Peyer's patch (tissue), 4 donors: ENCODE measurements at regions not wholly inside any gene's neighbourhood (a gene's known extent, or its start where the extent isn't known, plus 50 kb on each side); places are given as distances from the start of the nearest gene placed in this dataset.
"Not testable (repeated sequence)": the region's sequence is repeated elsewhere in the genome, so short reads cannot be mapped to it uniquely, and the experiment has no call there.

Source experiments
- DNase-seq, 3 donors: peaks; one replicate each; pipeline ENCODE4 v3.0.0-alpha.2; 2017 to 2019
- H3K27ac ChIP-seq, 4 donors: fragments of 200-600 bp; sonication (generic); one replicate each; pipeline ENCODE4 v1.5.1; 2016 to 2019
- H3K27me3 ChIP-seq, 2 donors: fragments of 200-600 bp; sonication (generic); one replicate each; pipeline ENCODE4 v1.5.1; 2019
- H3K36me3 ChIP-seq, 3 donors: fragments of 200-600 bp; sonication (generic); one replicate each; pipeline ENCODE4 v1.5.1; 2016 to 2019
- H3K4me1 ChIP-seq, 4 donors: fragments of 200-600 bp; sonication (generic); one replicate each; pipeline ENCODE4 v1.5.1; 2016 to 2019
- H3K4me3 ChIP-seq, 4 donors: fragments of 200-600 bp; sonication (generic); 1 replicate in 3 of 4; 2 replicates in 1 of 4; pipeline ENCODE4 v1.5.1; 2016 to 2019; ENCODE audit warnings: mild to moderate bottlenecking in 1 of 4
- H3K9me3 ChIP-seq, 4 donors: fragments of 200-600 bp; sonication (generic); one replicate each; pipeline ENCODE4 v1.5.1; 2016 to 2019; ENCODE audit warnings: mild to moderate bottlenecking in 1 of 4
- CTCF ChIP-seq, 6 experiments: fragments of 450-650 bp in 4 of 6; fragments of 200-600 bp in 2 of 6; sonication (generic) in 1 of 6; IDR thresholded peaks; one replicate each; pipeline ENCODE4 v1.5.1; 2017 to 2019; ENCODE audit warnings: antibody characterized with exemption in 6 of 6, mild to moderate bottlenecking in 3 of 6, moderate library complexity in 1 of 6
- POLR2A ChIP-seq, 2 donors: fragments of 450-650 bp; IDR thresholded peaks; one replicate each; pipeline ENCODE4 v1.5.1; 2017; ENCODE audit warnings: antibody characterized with exemption in 2 of 2, mild to moderate bottlenecking in 2 of 2, moderate library complexity in 2 of 2

DNA sequence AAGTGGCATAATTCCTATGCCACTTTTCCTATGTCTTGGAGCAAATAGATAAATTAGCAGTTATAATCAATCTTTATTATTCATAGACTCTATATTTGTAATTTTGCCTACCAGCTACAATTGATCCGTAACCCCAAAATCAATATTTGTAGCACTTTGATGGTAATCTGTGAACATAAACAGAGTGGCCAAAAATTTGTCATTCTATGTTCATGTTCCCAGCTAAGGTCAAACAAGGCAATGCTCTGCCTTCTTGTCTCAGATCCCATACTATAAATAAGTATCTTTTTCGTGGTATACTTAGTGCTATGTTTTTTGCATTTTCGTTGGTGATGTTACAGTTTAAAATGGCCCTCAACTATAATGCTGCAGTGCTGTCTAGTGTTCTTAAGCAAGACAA lies 228.5 kb downstream of the FZD1 start:
- TF ChIP-seq POLR2A (IDR thresholded peaks at IDR 0.05) (no peak), CTCF (IDR thresholded peaks at IDR 0.05) (no peak)
- Histone ChIP-seq H3K36me3 (no peaks in the 10 kb centered on the region), H3K4me1 (no peaks in the 10 kb centered on the region), H3K9me3 (peaks cover 0 to 4% (median 0%) of the 10 kb centered on the region in 4 donors), H3K4me3 (no peak overlapping the region), H3K27me3 (no peaks in the 10 kb centered on the region), H3K27ac (no peak overlapping the region)
- no peak for DNase-seq

- Histone ChIP-seq H3K4me3 (no peak overlapping the region), H3K27me3 (no peaks in the 10 kb centered on the region), H3K36me3 (no peaks in the 10 kb centered on the region), H3K27ac (no peak overlapping the region), H3K9me3 (peaks cover 0 to 8% (median 0%) of the 10 kb centered on the region in 4 donors), H3K4me1 (no peaks in the 10 kb centered on the region)
- no peak for DNase-seq
- TF ChIP-seq POLR2A (IDR thresholded peaks at IDR 0.05): no peak
- no peak for TF ChIP-seq CTCF (IDR thresholded peaks at IDR 0.05)
Observed at GRCh38 chr7:91494450-91494849, 230.2 kb downstream of the FZD1 start.

- no peaks in the 10 kb centered on the region for H3K4me1 ChIP-seq
- H3K27me3 ChIP-seq: no peaks in the 10 kb centered on the region
- no peak for TF ChIP-seq POLR2A (IDR thresholded peaks at IDR 0.05)
- no peak for TF ChIP-seq CTCF (IDR thresholded peaks at IDR 0.05)
- peaks cover 0 to 8% (median 0%) of the 10 kb centered on the region in 4 donors for H3K9me3 ChIP-seq
- H3K4me3 ChIP-seq: no peak overlapping the region
- H3K27ac ChIP-seq: no peak overlapping the region
- H3K36me3 ChIP-seq: no peaks in the 10 kb centered on the region
- DNase-seq: no peak
Observed at GRCh38 chr7:91496251-91496820, 232.1 kb downstream of the FZD1 start.

DNA sequence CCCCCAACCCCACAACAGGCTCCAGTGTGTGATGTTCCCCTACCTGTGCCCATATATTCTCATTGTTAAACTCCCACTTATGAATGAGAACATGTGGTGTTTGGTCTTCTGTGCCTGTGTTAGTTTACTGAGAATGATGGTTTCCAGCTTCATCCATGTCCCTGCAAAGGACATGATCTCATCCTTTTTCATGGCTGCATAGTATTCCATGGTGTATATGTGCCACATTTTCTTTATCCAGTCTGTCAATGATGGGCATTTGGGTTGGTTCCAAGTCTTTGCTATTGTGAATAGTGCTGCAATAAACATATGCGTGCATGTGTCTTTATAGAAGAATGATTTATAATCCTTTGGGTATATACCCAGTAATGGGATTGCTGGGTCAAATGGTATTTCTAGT lies 233.0 kb downstream of the FZD1 start:
- not testable (repeated sequence) for H3K9me3 ChIP-seq, H3K27me3 ChIP-seq, H3K4me1 ChIP-seq, H3K27ac ChIP-seq, H3K4me3 ChIP-seq, DNase-seq, H3K36me3 ChIP-seq

- Histone ChIP-seq H3K4me1 (no peaks in the 10 kb centered on the region), H3K36me3 (no peaks in the 10 kb centered on the region), H3K27ac (no peak overlapping the region), H3K27me3 (no peaks in the 10 kb centered on the region), H3K9me3 (peaks cover 0 to under 1% (median 0%) of the 10 kb centered on the region in 4 donors), H3K4me3 (no peak overlapping the region)
- no peak for DNase-seq
- TF ChIP-seq CTCF (IDR thresholded peaks at IDR 0.05): no peak
- no peak for TF ChIP-seq POLR2A (IDR thresholded peaks at IDR 0.05)
Observed at GRCh38 chr7:91503934-91504555, 239.8 kb downstream of the FZD1 start.

DNA sequence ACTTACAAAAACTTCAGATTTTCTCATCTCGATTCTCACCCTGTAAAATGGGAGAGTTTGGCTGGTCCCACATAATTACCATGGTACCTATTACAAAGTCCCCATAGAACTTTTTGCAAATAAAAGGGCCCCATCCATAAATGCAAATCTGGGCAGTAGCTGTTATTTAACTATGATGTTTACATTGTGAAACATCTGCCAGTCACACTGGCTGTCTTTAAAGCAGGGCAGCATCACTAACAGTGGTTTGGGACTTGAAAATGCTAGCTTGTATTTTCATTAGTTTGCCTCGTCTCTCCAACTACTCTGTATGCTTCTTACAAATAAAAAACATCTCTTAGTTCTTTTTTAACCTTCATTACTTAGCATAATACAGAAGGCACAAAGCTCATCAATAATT lies 240.7 kb downstream of the FZD1 start:
- H3K4me3 ChIP-seq: no peak overlapping the region
- H3K4me1 ChIP-seq: no peaks in the 10 kb centered on the region
- no peaks in the 10 kb centered on the region for H3K27me3 ChIP-seq
- DNase-seq: no peak
- no peaks in the 10 kb centered on the region for H3K9me3 ChIP-seq
- H3K27ac ChIP-seq: no peak overlapping the region
- H3K36me3 ChIP-seq: no peaks in the 10 kb centered on the region
- TF ChIP-seq CTCF (IDR thresholded peaks at IDR 0.05): no peak
- no peak for TF ChIP-seq POLR2A (IDR thresholded peaks at IDR 0.05)

- H3K36me3 ChIP-seq, DNase-seq, H3K9me3 ChIP-seq, H3K27me3 ChIP-seq, H3K27ac ChIP-seq, H3K4me1 ChIP-seq, H3K4me3 ChIP-seq: not testable (repeated sequence)
Observed at GRCh38 chr7:91506966-91507365, 242.7 kb downstream of the FZD1 start.

GRCh38 chr7:91511861-91512260 lies 247.6 kb downstream of the FZD1 start:
- H3K27me3 ChIP-seq, H3K36me3 ChIP-seq, DNase-seq, H3K27ac ChIP-seq, H3K9me3 ChIP-seq, H3K4me3 ChIP-seq, H3K4me1 ChIP-seq: not testable (repeated sequence)
